HepG2 (cell line): ENCODE measurements at regions not wholly inside any gene's neighbourhood (a gene's known extent, or its start where the extent isn't known, plus 50 kb on each side); places are given as distances from the start of the nearest gene placed in this dataset.

Experiments
- ATAC-seq: fragments of 200-7000 bp; cut with Tn5 transposase; 3 replicates; pipeline ENCODE4 v1.9.1; 2020; ENCODE audit warnings: mild to moderate bottlenecking, moderate library complexity
- BruUV-seq: library from RNA; stranded (reverse); fragments of 400-500 nt; replicated peaks from 2 replicates; lab custom pipeline; 2021; lab: Mats Ljungman, UMichigan
- CTCF ChIA-PET: fragments of 300-600 bp; formaldehyde crosslinking; extraction: SDS; loops from one replicate; lab custom pipeline; 2021; ENCODE audit warnings: low total read pairs, inconsistent platforms, low intra/inter-chr PET ratio; lab: Yijun Ruan, JAX
- POLR2A ChIA-PET: fragments of 350-600 bp; sonication (Branson Sonifier 250); formaldehyde crosslinking; loops from one replicate; lab custom pipeline; 2020; ENCODE audit warnings: antibody characterized with exemption, inconsistent platforms; lab: Yijun Ruan, JAX
- DNase-seq: peaks from one replicate; pipeline ENCODE4 v3.0.0-alpha.2; 2015; ENCODE audit warnings: low spot score
- FAIRE-seq: peaks from 3 replicates; lab custom pipeline; 2011; peaks lifted over from hg19 to GRCh38; lab: Jason Lieb, UNC
- H2AFZ ChIP-seq: one replicate; pipeline ENCODE4 v1.6.1; 2011; ENCODE audit warnings: low read length, inconsistent platforms
- H3K27ac ChIP-seq: fragments of 300-600 bp; 3 replicates; pipeline ENCODE4 v1.8.0; 2011; ENCODE audit warnings: mixed run types, mild to moderate bottlenecking, mixed read lengths, low read length, inconsistent platforms; ENCODE audit not compliant: insufficient read depth; ENCODE audit errors: extremely low read length
- H3K27me3 ChIP-seq, 2 experiments: fragments of 200-600 bp in 1 of 2; 2 replicates in 1 of 2; 3 replicates in 1 of 2; pipeline versions ENCODE4 v1.6.0 to v1.8.0; 2011; ENCODE audit warnings: low read length in 2 of 2, mild to moderate bottlenecking in 2 of 2, moderate library complexity in 2 of 2, inconsistent platforms in 1 of 2; ENCODE audit not compliant: insufficient read depth in 2 of 2, control insufficient read depth in 1 of 2
- H3K36me3 ChIP-seq, 2 experiments: fragments of 200-600 bp in 1 of 2; replicated peaks in 1 of 2; 2 replicates in 1 of 2; 3 replicates in 1 of 2; pipeline versions ENCODE4 v1.5.1 to v1.8.0; 2011; ENCODE audit warnings: low read length in 2 of 2, inconsistent platforms in 1 of 2; ENCODE audit not compliant: insufficient read depth in 2 of 2, control insufficient read depth in 1 of 2
- H3K4me1 ChIP-seq: 2 replicates; pipeline ENCODE4 v1.5.1; 2012; ENCODE audit warnings: low read length, inconsistent platforms; ENCODE audit not compliant: insufficient read depth
- H3K4me2 ChIP-seq: 2 replicates; pipeline ENCODE4 v1.6.0; 2011; ENCODE audit warnings: low read depth, low read length, inconsistent platforms
- H3K4me3 ChIP-seq, 3 experiments: fragments of 200-600 bp in 1 of 3; sonication (generic), shearing (Covaris generic) in 1 of 3; replicated peaks in 1 of 3; 2 replicates each; pipeline ENCODE4 v1.5.1; 2011 to 2016; ENCODE audit warnings: low read length in 3 of 3, inconsistent platforms in 2 of 3, low read depth in 2 of 3, mild to moderate bottlenecking in 2 of 3, control low read depth in 1 of 3, mixed read lengths in 1 of 3; ENCODE audit not compliant: insufficient read depth in 1 of 3
- H3K79me2 ChIP-seq: one replicate; pipeline ENCODE4 v1.6.1; 2011; ENCODE audit warnings: low read length, inconsistent platforms; ENCODE audit not compliant: insufficient read depth
- H3K9ac ChIP-seq: 2 replicates; pipeline ENCODE4 v1.6.0; 2011; ENCODE audit warnings: mild to moderate bottlenecking, low read depth, low read length, inconsistent platforms; ENCODE audit not compliant: insufficient read depth
- H3K9me3 ChIP-seq: 2 replicates; pipeline ENCODE4 v1.5.1; 2012; ENCODE audit warnings: mild to moderate bottlenecking, low read length
- H4K20me1 ChIP-seq: 2 replicates; pipeline ENCODE4 v1.6.0; 2011; ENCODE audit warnings: inconsistent platforms, mild to moderate bottlenecking, low read length, moderate library complexity; ENCODE audit not compliant: insufficient read depth
- CENPX ChIP-seq: sonication (generic); formaldehyde crosslinking; IDR thresholded peaks from 2 replicates; pipeline ENCODE4 v1.9.0; 2021; ENCODE audit warnings: mild to moderate bottlenecking, missing genetic modification reagents, moderate library complexity
- JUN ChIP-seq: sonication (generic); formaldehyde crosslinking; IDR thresholded peaks from 2 replicates; pipeline ENCODE4 v1.4.0; 2020; ENCODE audit warnings: mild to moderate bottlenecking, missing genetic modification reagents
- MXD4 ChIP-seq: IDR thresholded peaks from 2 replicates; pipeline ENCODE4 v1.6.1; 2016; ENCODE audit warnings: mild to moderate bottlenecking, missing biosample characterization, missing genetic modification reagents
- NCOA1 ChIP-seq: sonication (generic); formaldehyde crosslinking; IDR thresholded peaks from 2 replicates; pipeline ENCODE4 v1.9.0; 2021; ENCODE audit warnings: missing genetic modification reagents
- NR2F1 ChIP-seq, 2 experiments: fragments of 450-650 bp in 1 of 2; formaldehyde crosslinking in 1 of 2; IDR thresholded peaks; 2 replicates each; pipeline versions ENCODE4 v1.5.0 to v1.6.1; 2016 to 2020; ENCODE audit warnings: mild to moderate bottlenecking in 1 of 2, missing compliant biosample characterization in 1 of 2, missing genetic modification reagents in 1 of 2, moderate library complexity in 1 of 2
- PHF20 ChIP-seq: sonication (generic); formaldehyde crosslinking; IDR thresholded peaks from 2 replicates; pipeline ENCODE4 v1.5.0; 2020; ENCODE audit warnings: mild to moderate bottlenecking, missing genetic modification reagents
- RAD21 ChIP-seq: fragments of 450-650 bp; formaldehyde crosslinking; IDR thresholded peaks from 2 replicates; pipeline ENCODE4 v1.5.0; 2020; ENCODE audit warnings: mild to moderate bottlenecking
- SIX1 ChIP-seq: sonication (generic); formaldehyde crosslinking; IDR thresholded peaks from 2 replicates; pipeline ENCODE4 v1.4.0; 2020; ENCODE audit warnings: missing genetic modification reagents, borderline replicate concordance
- TOE1 ChIP-seq: sonication (generic); formaldehyde crosslinking; IDR thresholded peaks from 2 replicates; pipeline ENCODE4 v1.4.0; 2020; ENCODE audit warnings: mild to moderate bottlenecking, missing genetic modification reagents
- ZNF24 ChIP-seq: fragments of 450-650 bp; IDR thresholded peaks from 2 replicates; pipeline ENCODE4 v1.6.1; 2017; ENCODE audit warnings: antibody characterized with exemption, mild to moderate bottlenecking
- ZNF484 ChIP-seq: sonication (generic); formaldehyde crosslinking; IDR thresholded peaks from 2 replicates; pipeline ENCODE4 v1.5.1; 2020; ENCODE audit warnings: mild to moderate bottlenecking, low read depth, missing genetic modification reagents, borderline replicate concordance
- ZNF549 ChIP-seq: sonication (generic); formaldehyde crosslinking; IDR thresholded peaks from 2 replicates; pipeline ENCODE4 v1.5.0; 2020; ENCODE audit warnings: missing genetic modification reagents
- ZNF761 ChIP-seq: sonication (generic); formaldehyde crosslinking; conservative IDR thresholded peaks from 2 replicates; pipeline ENCODE4 v1.4.0; 2020; ENCODE audit warnings: mild to moderate bottlenecking, missing genetic modification reagents
- whole genome bisulfite sequencing: methylation state at CpG from one replicate; pipeline ENCODE4 v1.1.6; 2017; ENCODE audit warnings: low lambda C conversion rate; 5-methylcytosine and 5-hydroxymethylcytosine counted together
- in situ Hi-C: cut with HindIII; loops from 2 replicates; pipeline ENCODE4 v1.10.0; 2017; ENCODE audit warnings: low pct_unique_long_range_greater_than_20kb; ENCODE audit not compliant: extremely low pct_ligation_motif_present
- intact Hi-C: fragments of 100-400 bp; cut with micrococcal nuclease; formaldehyde crosslinking; loops from one replicate; pipeline ENCODE4 v1.10.0; 2022; ENCODE audit not compliant: unreplicated experiment
- TF ChIP-seq, protein P1 (sequence below): sonication (generic); formaldehyde crosslinking; conservative IDR thresholded peaks from 2 replicates; pipeline ENCODE4 v1.8.0; 2022; ENCODE audit warnings: missing genetic modification reagents
- TF ChIP-seq, protein P2 (sequence below), 2 experiments: sonication (generic) in 1 of 2; formaldehyde crosslinking in 1 of 2; IDR thresholded peaks; 2 replicates each; pipeline versions ENCODE4 v1.5.1 to v1.6.1; 2011 to 2020; ENCODE audit warnings: borderline replicate concordance in 1 of 2, low read depth in 1 of 2, low read length in 1 of 2, mild to moderate bottlenecking in 1 of 2, missing genetic modification reagents in 1 of 2, moderate library complexity in 1 of 2

DNA sequence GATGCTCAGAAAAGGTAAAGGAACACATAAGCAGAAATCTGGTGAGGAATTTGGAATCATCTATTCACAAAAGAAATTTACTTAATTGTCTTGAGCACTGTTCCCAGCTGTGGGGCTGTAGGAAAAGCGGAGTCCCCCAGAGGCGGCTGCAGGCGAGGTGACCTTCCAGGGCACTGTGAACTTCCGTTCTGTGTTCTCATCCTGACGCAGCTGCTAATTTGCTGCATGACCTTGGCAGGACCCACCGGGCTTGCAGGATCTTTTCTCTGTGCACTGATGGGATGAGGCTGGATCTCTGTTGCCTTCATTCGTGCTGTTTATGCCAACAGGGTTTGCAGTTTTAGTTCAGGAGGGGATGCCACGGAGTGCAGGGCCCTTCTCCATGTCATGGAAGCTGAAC lies 301.9 kb upstream of the MYT1L start:
- Histone ChIP-seq H3K27me3 (peaks cover 2 to 24% of the 10 kb centered on the region in 2 experiments; a peak in 3 of 5 replicates), H3K4me1 (no peaks in the 10 kb centered on the region), H3K9ac (no peak overlapping the region), H3K4me3 (no peak overlapping the region), H3K9me3 (no peaks in the 10 kb centered on the region), H3K36me3 (no peaks in the 10 kb centered on the region), H3K79me2 (no peaks in the 10 kb centered on the region), H2AFZ (no peak overlapping the region), H4K20me1 (no peaks in the 10 kb centered on the region), H3K27ac (no peak overlapping the region), H3K4me2 (no peak overlapping the region)
- in situ Hi-C loops (no loop called here), intact Hi-C loops (no loop called here)
- TF ChIP-seq PHF20 (CRISPR knock-in tag): no peak
- TF ChIP-seq MXD4 (CRISPR knock-in tag): no peak
- TF ChIP-seq ZNF761 (CRISPR knock-in tag): no peak
- TF ChIP-seq NR2F1 (CRISPR knock-in tag; IDR thresholded peaks at IDR 0.05): no peak
- no peak for TF ChIP-seq SIX1 (CRISPR knock-in tag)
- TF ChIP-seq NCOA1 (CRISPR knock-in tag): no peak
- TF ChIP-seq, protein P1, sequence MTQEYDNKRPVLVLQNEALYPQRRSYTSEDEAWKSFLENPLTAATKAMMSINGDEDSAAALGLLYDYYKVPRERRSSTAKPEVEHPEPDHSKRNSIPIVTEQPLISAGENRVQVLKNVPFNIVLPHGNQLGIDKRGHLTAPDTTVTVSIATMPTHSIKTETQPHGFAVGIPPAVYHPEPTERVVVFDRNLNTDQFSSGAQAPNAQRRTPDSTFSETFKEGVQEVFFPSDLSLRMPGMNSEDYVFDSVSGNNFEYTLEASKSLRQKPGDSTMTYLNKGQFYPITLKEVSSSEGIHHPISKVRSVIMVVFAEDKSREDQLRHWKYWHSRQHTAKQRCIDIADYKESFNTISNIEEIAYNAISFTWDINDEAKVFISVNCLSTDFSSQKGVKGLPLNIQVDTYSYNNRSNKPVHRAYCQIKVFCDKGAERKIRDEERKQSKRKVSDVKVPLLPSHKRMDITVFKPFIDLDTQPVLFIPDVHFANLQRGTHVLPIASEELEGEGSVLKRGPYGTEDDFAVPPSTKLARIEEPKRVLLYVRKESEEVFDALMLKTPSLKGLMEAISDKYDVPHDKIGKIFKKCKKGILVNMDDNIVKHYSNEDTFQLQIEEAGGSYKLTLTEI (CRISPR knock-in tag): no peak
- no peak for TF ChIP-seq ZNF484 (CRISPR knock-in tag)
- no peak for TF ChIP-seq CENPX (CRISPR knock-in tag)
- TF ChIP-seq JUN (CRISPR knock-in tag): no peak
- TF ChIP-seq ZNF549 (CRISPR knock-in tag): no peak
- no peak for TF ChIP-seq TOE1 (CRISPR knock-in tag)
- TF ChIP-seq, protein P2, sequence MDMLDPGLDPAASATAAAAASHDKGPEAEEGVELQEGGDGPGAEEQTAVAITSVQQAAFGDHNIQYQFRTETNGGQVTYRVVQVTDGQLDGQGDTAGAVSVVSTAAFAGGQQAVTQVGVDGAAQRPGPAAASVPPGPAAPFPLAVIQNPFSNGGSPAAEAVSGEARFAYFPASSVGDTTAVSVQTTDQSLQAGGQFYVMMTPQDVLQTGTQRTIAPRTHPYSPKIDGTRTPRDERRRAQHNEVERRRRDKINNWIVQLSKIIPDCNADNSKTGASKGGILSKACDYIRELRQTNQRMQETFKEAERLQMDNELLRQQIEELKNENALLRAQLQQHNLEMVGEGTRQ (IDR thresholded peaks at IDR 0.05; ENCODE audit: low read depth, low read length): no peak
- TF ChIP-seq, protein P2 (CRISPR knock-in tag; IDR thresholded peaks at IDR 0.05; ENCODE audit: borderline replicate concordance): no peak
- no peak for TF ChIP-seq ZNF24
- no peak for TF ChIP-seq RAD21
- no TSS peak for BruUV-seq
- 25% methylated on average over 8 of the region's 8 CpGs for WGBS
- FAIRE-seq: no peak
- DNase-seq: no peak
- POLR2A ChIA-PET: no interaction called here
- no peak for ATAC-seq
- CTCF ChIA-PET: no interaction called here
